Tibial artery (tissue), 4 donors: ENCODE measurements at regions not wholly inside any gene's neighbourhood (a gene's known extent, or its start where the extent isn't known, plus 50 kb on each side); places are given as distances from the start of the nearest gene placed in this dataset.

ENCODE experiments used
- DNase-seq, 2 donors: peaks; one replicate each; pipeline ENCODE4 v3.0.0-alpha.2; 2019
- H3K27ac ChIP-seq, 2 donors: fragments of 200-600 bp; sonication (generic) in 1 of 2; 1 replicate in 1 of 2; 2 replicates in 1 of 2; pipeline ENCODE4 v1.5.1; 2018 to 2019; ENCODE audit warnings: mild to moderate bottlenecking in 1 of 2
- H3K27me3 ChIP-seq, 2 donors: fragments of 200-600 bp; sonication (generic) in 1 of 2; one replicate each; pipeline versions ENCODE4 v1.5.1 to v1.6.0; 2016 to 2019
- H3K36me3 ChIP-seq, 3 donors: fragments of 200-600 bp; sonication (generic) in 2 of 3; one replicate each; pipeline ENCODE4 v1.5.1; 2016 to 2019; ENCODE audit warnings: mild to moderate bottlenecking in 2 of 3
- H3K4me1 ChIP-seq, 4 donors: fragments of 200-600 bp; sonication (generic) in 2 of 4; 1 replicate in 3 of 4; 2 replicates in 1 of 4; pipeline ENCODE4 v1.5.1; 2016 to 2019
- H3K4me3 ChIP-seq, 2 donors: fragments of 200-600 bp; sonication (generic) in 1 of 2; 1 replicate in 1 of 2; 2 replicates in 1 of 2; pipeline ENCODE4 v1.5.1; 2018 to 2019; ENCODE audit warnings: mild to moderate bottlenecking in 2 of 2
- H3K9me3 ChIP-seq, 3 donors: fragments of 200-600 bp; sonication (generic) in 1 of 3; one replicate each; pipeline ENCODE4 v1.5.1; 2016 to 2019
- intact Hi-C: fragments of 100-400 bp; cut with DNase I; formaldehyde crosslinking; loops from one replicate; pipeline ENCODE4 v1.15.0; 2023; ENCODE audit warnings: low total_unique reads
- TF ChIP-seq, protein P1 (sequence below), 2 experiments: fragments of 200-600 bp in 1 of 2; fragments of 450-650 bp in 1 of 2; IDR thresholded peaks; one replicate each; pipeline ENCODE4 v1.5.1; 2017 to 2019; ENCODE audit warnings: antibody characterized with exemption in 2 of 2, mild to moderate bottlenecking in 1 of 2, moderate library complexity in 1 of 2

GRCh38 chr12:107349839-107350238, 256.5 kb upstream of the CRY1 start:
- intact Hi-C loops, result no loop called here
- H3K36me3 ChIP-seq, result no peaks in the 10 kb centered on the region
- TF ChIP-seq, protein P1, sequence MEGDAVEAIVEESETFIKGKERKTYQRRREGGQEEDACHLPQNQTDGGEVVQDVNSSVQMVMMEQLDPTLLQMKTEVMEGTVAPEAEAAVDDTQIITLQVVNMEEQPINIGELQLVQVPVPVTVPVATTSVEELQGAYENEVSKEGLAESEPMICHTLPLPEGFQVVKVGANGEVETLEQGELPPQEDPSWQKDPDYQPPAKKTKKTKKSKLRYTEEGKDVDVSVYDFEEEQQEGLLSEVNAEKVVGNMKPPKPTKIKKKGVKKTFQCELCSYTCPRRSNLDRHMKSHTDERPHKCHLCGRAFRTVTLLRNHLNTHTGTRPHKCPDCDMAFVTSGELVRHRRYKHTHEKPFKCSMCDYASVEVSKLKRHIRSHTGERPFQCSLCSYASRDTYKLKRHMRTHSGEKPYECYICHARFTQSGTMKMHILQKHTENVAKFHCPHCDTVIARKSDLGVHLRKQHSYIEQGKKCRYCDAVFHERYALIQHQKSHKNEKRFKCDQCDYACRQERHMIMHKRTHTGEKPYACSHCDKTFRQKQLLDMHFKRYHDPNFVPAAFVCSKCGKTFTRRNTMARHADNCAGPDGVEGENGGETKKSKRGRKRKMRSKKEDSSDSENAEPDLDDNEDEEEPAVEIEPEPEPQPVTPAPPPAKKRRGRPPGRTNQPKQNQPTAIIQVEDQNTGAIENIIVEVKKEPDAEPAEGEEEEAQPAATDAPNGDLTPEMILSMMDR (IDR thresholded peaks at IDR 0.05), result no peak
- no peak for DNase-seq
- H3K27ac ChIP-seq, result no peak overlapping the region
- H3K4me1 ChIP-seq, result no peaks in the 10 kb centered on the region
- no peak overlapping the region for H3K4me3 ChIP-seq
- H3K27me3 ChIP-seq, result peaks cover 0 to 2% of the 10 kb centered on the region in 2 donors
- H3K9me3 ChIP-seq, result no peaks in the 10 kb centered on the region

- no peak for DNase-seq
- TF ChIP-seq, protein P1 (IDR thresholded peaks at IDR 0.05), result no peak
- peaks cover 0 to 2% of the 10 kb centered on the region in 2 donors for H3K27me3 ChIP-seq
These were observed 257.8 kb upstream of the CRY1 start for GRCh38 chr12:107351109-107351508.

DNA sequence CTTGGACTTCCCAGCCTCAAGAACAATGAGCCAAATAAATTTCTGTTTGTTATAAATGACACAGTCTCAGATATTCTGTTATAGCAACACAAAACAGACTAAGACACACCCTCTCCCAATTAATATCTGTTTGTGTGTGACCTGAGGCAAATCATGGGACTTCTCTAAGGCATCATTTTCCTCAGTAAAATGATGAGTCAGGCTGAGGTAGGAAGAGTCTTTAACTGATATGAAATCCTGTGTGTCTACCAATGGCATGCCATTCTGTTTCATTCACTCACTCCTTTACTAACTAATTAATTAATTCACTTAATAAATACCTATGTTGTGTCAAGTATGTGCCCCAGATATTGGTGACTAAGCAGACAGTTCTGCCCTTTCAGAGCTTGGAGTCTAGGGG, 258.4 kb upstream of the CRY1 start:
- intact Hi-C loops, result no loop called here
- TF ChIP-seq, protein P1 (IDR thresholded peaks at IDR 0.05), result no peak
- Histone ChIP-seq H3K27me3 (peaks cover 0 to 2% of the 10 kb centered on the region in 2 donors), H3K4me3 (no peak overlapping the region), H3K9me3 (no peaks in the 10 kb centered on the region), H3K4me1 (no peaks in the 10 kb centered on the region), H3K27ac (no peak overlapping the region), H3K36me3 (no peaks in the 10 kb centered on the region)
- no peak for DNase-seq

More at GRCh38 chr12:107351109-107351508, 257.8 kb upstream of the CRY1 start:
- intact Hi-C loops, result no loop called here
- Histone ChIP-seq H3K4me3 (no peak overlapping the region), H3K4me1 (no peaks in the 10 kb centered on the region), H3K27ac (no peak overlapping the region), H3K9me3 (no peaks in the 10 kb centered on the region), H3K36me3 (no peaks in the 10 kb centered on the region)

DNA sequence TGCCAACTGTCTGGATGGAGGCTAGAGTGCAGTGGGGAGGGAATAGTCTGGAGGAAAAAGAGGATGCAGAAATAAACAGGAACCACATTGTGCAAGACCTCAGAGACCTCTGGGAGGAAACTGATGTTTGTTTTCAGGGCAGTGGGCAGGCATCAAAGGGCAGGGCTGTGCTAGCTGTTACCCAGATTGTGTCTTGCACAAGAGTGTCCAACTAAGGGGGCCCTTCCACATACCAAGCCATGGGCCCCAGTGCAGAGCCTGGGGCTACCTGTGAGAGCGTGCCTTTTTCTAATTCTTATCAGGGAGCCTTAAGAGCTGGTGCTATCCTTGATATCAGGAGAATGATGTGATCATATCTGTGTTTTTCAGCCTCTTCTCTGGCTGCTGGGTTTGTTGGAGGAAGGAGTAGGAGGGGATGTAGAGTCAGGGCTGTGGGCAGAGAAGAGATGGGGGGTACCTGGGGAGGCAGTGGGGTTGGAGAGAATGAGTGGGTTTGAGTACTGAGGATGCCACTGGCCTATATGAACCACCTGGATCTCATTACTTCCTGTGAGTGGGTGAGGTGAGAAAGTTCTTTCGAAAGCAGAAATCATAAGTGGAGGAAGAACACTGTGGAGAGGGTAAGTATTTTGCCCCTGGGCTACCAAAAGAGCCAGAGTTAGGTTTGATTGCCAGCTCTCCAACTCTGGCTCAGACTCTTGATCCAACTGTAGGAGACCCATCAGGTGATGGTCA, 259.2 kb upstream of the CRY1 start:
- Histone ChIP-seq H3K27ac (no peak overlapping the region), H3K27me3 (peaks cover 0 to 2% of the 10 kb centered on the region in 2 donors), H3K4me3 (no peak overlapping the region), H3K9me3 (no peaks in the 10 kb centered on the region), H3K4me1 (no peaks in the 10 kb centered on the region), H3K36me3 (no peaks in the 10 kb centered on the region)
- DNase-seq, result no peak
- intact Hi-C loops, result no loop called here
- TF ChIP-seq, protein P1 (IDR thresholded peaks at IDR 0.05), result no peak

DNA sequence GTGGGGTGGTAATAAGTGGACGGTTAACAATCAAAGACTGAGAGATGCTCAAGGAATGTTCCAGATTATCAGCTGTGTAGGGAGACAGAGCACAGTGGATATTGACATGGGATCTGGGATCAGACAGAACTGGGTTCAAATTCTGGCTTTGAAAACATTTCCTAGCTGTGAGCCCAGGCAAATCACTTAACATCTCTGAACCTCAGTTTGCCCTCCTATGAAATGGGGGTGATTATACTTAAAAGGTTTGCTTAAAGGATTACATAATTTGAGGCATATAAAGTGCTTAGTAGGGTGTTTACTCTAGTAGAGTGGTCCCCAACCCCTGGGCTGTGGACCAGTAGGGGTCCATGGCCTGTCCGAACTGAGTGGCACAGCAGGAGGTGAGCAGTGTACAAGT, 260.0 kb upstream of the CRY1 start:
- intact Hi-C loops, result no loop called here
- H3K27ac ChIP-seq, result no peak overlapping the region
- no peak overlapping the region for H3K4me3 ChIP-seq
- H3K4me1 ChIP-seq, result no peaks in the 10 kb centered on the region
- no peak for DNase-seq
- TF ChIP-seq, protein P1 (IDR thresholded peaks at IDR 0.05), result no peak
- H3K9me3 ChIP-seq, result no peaks in the 10 kb centered on the region
- H3K27me3 ChIP-seq, result peaks cover 0 to 2% of the 10 kb centered on the region in 2 donors
- no peaks in the 10 kb centered on the region for H3K36me3 ChIP-seq
